ENCODE measurements at regions not wholly inside any gene's neighbourhood (a gene's known extent, or its start where the extent isn't known, plus 50 kb on each side); places are given as distances from the start of the nearest gene placed in this dataset.

DNA sequence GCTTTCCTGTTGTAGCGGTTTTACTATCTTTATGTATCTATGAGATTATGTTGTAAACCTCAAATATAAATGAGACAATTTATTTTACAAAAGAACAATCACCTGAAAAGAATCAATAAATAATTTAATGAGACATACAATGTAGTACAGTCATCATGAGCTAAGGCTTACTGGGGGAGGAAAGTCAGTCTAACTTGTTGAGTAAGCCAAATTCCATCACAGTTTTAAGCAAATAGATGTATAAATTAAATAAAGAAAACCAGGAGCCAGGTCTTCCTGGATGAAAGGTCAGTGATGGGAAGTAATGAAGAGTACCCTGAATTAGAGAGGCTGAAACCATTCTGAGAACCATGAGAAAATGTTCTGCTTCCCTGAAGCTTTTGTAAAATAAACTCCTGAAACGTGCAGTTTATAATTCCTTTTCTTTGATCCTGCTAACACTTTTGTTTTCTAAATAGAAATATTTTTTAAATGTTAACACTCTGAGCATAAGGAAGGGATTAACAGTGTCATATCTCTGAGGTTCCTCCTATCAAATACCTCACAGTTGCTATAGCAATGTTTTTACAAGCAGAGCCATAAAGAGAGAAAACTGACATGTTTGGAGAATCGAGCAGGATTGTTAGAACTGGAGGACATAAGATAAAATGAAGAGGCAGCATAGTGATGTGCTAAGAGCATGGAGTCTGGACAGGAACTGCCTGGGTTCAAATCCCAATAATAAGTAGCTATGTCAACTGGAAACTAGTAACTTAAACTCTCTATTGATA lies 444.9 kb upstream of the FOXG1 start:
- H3K4me3 ChIP-seq (ENCODE audit: low read depth, low read length), result no peak overlapping the region
- TF ChIP-seq, protein P1, sequence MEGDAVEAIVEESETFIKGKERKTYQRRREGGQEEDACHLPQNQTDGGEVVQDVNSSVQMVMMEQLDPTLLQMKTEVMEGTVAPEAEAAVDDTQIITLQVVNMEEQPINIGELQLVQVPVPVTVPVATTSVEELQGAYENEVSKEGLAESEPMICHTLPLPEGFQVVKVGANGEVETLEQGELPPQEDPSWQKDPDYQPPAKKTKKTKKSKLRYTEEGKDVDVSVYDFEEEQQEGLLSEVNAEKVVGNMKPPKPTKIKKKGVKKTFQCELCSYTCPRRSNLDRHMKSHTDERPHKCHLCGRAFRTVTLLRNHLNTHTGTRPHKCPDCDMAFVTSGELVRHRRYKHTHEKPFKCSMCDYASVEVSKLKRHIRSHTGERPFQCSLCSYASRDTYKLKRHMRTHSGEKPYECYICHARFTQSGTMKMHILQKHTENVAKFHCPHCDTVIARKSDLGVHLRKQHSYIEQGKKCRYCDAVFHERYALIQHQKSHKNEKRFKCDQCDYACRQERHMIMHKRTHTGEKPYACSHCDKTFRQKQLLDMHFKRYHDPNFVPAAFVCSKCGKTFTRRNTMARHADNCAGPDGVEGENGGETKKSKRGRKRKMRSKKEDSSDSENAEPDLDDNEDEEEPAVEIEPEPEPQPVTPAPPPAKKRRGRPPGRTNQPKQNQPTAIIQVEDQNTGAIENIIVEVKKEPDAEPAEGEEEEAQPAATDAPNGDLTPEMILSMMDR (IDR thresholded peaks at IDR 0.05; ENCODE audit: borderline replicate concordance, insufficient read depth, low read depth, low read length), result no peak

DNA sequence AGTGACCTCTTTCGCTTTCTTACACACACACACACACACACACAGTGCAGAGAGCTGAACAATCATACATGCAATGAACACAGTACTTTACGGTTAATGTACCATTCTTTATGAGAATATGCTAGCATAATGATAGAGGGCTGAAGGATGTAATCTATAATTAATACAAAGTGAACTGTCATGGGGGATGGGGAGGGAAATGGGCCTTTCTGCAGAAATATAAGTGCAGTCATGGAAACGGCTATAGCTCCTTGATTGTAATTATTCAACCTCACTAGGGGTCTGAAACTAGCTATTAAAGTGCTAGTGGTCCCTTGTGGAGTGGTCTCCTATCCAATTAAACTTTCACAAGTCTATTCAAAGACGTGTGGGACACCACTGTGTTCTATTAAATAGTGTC lies 443.2 kb upstream of the FOXG1 start:
- H3K4me3 ChIP-seq (ENCODE audit: low read depth, low read length), result no peak overlapping the region
- TF ChIP-seq, protein P1 (IDR thresholded peaks at IDR 0.05; ENCODE audit: borderline replicate concordance, insufficient read depth, low read depth, low read length), result no peak

DNA sequence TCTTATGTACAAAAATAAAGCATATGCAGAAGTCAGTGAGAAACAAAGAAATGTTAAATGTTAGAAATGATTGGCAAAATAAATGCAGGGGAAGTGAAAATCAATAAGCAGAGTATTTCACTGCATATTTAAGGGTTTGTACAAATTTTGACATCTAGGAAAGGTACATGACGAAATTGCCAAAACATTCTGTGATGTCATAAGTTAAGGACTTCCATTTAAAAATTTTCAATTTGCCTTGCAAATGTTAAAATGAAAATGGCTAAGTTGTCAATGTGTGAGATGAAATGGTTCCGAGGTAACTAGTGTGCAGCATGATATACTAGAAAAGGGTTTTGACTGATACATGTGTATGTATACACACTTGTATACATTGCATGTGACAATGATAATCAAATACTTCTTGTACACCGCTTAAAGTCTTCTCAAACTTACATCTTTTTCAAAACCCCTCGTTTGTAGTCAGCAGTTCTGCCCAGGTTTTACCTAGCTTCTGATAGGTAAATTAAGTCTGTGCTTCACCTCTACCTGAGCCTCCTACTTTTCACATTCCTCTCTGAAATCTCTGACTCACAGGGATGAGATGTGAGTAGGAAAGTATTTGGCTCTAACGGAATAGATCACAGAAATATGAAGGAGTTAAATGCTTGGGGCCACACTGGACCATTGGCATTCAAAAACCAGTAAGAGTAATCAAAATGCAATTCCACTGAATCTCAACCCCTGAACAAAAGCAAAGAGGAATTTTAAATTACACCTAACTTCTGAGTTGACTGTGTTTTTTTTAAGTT lies 442.4 kb upstream of the FOXG1 start:
- TF ChIP-seq, protein P1 (IDR thresholded peaks at IDR 0.05; ENCODE audit: borderline replicate concordance, insufficient read depth, low read depth, low read length), result no peak
- H3K4me3 ChIP-seq (ENCODE audit: low read depth, low read length), result no peak overlapping the region

DNA sequence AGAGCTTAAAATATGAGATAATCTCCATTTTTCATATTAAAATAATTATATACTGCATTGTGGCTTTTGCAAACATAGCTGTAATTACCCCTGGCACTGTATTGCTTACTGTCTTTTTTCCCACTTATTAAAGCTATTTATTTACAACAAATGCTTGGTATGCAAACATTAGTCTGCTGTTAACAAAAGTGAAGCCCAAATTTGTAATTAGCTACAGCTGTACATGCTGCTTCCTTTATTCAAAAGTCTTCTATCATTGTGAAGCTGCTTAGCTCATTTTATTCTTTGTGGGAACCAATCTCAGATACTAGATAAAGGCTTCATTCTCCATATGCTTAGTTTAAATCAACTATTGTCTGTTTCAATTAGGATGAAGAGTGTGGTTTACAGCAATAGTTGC lies 425.8 kb upstream of the FOXG1 start:
- no peak overlapping the region for H3K4me3 ChIP-seq (ENCODE audit: low read depth, low read length)
- TF ChIP-seq, protein P1 (IDR thresholded peaks at IDR 0.05; ENCODE audit: borderline replicate concordance, insufficient read depth, low read depth, low read length), result no peak

DNA sequence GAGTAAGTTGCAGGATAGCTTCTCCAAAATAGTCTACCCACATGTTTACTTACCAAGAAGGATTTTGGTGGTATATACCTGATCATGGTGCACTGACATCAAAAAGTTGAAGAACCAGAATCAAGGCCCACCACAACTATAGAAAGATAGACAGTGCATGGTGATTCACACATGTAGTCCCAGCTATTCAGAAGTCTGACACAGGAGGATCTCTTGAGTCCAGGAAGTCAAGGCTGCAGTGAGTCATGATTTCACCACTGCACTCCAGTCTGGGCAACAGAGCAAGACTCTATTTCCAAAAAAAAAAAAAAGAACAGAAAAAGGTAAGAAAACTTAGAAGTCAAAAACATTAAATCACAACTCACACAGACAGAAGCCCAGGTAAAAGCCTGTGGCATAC lies 422.2 kb upstream of the FOXG1 start:
- H3K4me3 ChIP-seq (ENCODE audit: low read depth, low read length), result no peak overlapping the region
- TF ChIP-seq, protein P1 (IDR thresholded peaks at IDR 0.05; ENCODE audit: borderline replicate concordance, insufficient read depth, low read depth, low read length), result no peak

DNA sequence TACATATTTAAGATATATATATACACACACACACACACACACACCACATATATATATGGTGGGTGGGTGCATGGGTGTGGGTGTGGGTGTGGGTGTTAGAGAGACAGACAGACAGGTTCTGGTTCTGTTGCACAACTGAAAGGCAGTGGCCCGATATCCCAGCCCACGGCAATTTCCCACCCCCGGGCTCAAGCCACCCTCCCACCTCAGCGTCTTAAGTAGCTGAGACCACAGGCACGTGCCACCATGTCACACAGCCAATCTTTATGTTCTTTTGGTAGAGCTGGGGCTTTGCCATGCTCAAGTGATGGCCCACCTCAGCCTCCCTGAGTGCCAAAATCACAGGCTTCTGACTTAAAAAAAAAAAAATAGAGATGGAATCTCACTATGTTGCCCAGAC lies 417.8 kb upstream of the FOXG1 start:
- H3K4me3 ChIP-seq (ENCODE audit: low read depth, low read length), result no peak overlapping the region
- TF ChIP-seq, protein P1 (IDR thresholded peaks at IDR 0.05; ENCODE audit: borderline replicate concordance, insufficient read depth, low read depth, low read length), result no peak

DNA sequence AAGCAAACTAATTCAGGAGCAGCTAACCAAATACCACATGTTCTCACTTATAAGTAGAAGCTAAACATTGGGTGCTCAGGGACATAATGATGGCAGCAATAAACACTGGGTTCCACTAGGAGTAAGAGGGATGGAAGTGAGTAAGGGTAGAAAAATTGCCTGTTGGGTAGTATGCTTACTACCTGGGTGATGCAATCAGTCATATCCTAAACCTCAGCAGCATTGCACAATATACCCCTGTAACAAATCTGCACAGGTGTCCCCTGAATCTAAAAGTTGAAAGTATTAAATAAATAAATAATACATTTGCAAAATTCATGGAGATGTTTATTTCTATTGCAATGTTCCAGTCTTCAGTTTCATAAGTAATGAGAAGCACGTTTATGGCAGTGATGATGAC lies 409.8 kb upstream of the FOXG1 start:
- TF ChIP-seq, protein P1 (IDR thresholded peaks at IDR 0.05; ENCODE audit: borderline replicate concordance, insufficient read depth, low read depth, low read length), result no peak
- no peak overlapping the region for H3K4me3 ChIP-seq (ENCODE audit: low read depth, low read length)

Data from GM12875 (cell line).